CD4-positive, alpha-beta memory T cell (primary cell): ENCODE measurements at regions not wholly inside any gene's neighbourhood (a gene's known extent, or its start where the extent isn't known, plus 50 kb on each side); places are given as distances from the start of the nearest gene placed in this dataset.
"Not testable (repeated sequence)": the region's sequence is repeated elsewhere in the genome, so short reads cannot be mapped to it uniquely, and the experiment has no call there.

Experiments used
- CTCF ChIA-PET: fragments of 350-600 bp; sonication (Branson Sonifier 250); formaldehyde crosslinking; loops from one replicate; lab custom pipeline; 2021; ENCODE audit warnings: inconsistent platforms; ENCODE audit not compliant: partially characterized antibody; lab: Charles Lee
- POLR2A ChIA-PET: fragments of 350-600 bp; sonication (Branson Sonifier 250); formaldehyde crosslinking; loops from one replicate; lab custom pipeline; 2021; ENCODE audit not compliant: partially characterized antibody; lab: Charles Lee
- DNase-seq, 5 donors: peaks; one replicate each; pipeline versions ENCODE4 v3.0.0 to v3.0.0-alpha.2; 2020 to 2022; ENCODE audit warnings: mixed read lengths in 1 of 5
- H3K27ac ChIP-seq: one replicate; pipeline ENCODE4 v1.7.0; 2013; ENCODE audit warnings: low read depth, low read length
- H3K27me3 ChIP-seq: 2 replicates; pipeline ENCODE4 v1.7.0; 2013; ENCODE audit warnings: mild to moderate bottlenecking, low read length, moderate library complexity; ENCODE audit not compliant: insufficient read depth
- H3K36me3 ChIP-seq: 2 replicates; pipeline ENCODE4 v1.7.0; 2013; ENCODE audit warnings: mild to moderate bottlenecking, low read length, moderate library complexity; ENCODE audit not compliant: insufficient read depth
- H3K4me1 ChIP-seq: 2 replicates; pipeline ENCODE4 v1.7.0; 2013; ENCODE audit warnings: mild to moderate bottlenecking, low read length, moderate library complexity; ENCODE audit not compliant: insufficient read depth
- H3K4me3 ChIP-seq, 2 donors: one replicate each; pipeline ENCODE4 v1.7.0; 2013; ENCODE audit warnings: low read length in 2 of 2, mild to moderate bottlenecking in 1 of 2
- H3K9me3 ChIP-seq, 2 donors: one replicate each; pipeline ENCODE4 v1.7.0; 2013; ENCODE audit warnings: low read length in 2 of 2, control low read depth in 1 of 2; ENCODE audit not compliant: control insufficient read depth in 1 of 2
- H3K27ac Mint-ChIP-seq, 7 donors: one replicate each; pipeline ENCODE4 v1.8.0; 2020 to 2021; ENCODE audit warnings: mixed read lengths in 7 of 7, mild to moderate bottlenecking in 6 of 7, inconsistent platforms in 3 of 7, moderate library complexity in 3 of 7
- H3K27me3 Mint-ChIP-seq, 2 donors: one replicate each; pipeline ENCODE4 v1.8.0; 2020 to 2021; ENCODE audit warnings: mixed read lengths in 2 of 2
- H3K36me3 Mint-ChIP-seq, 2 donors: one replicate each; pipeline ENCODE4 v1.8.0; 2020 to 2021; ENCODE audit warnings: mixed read lengths in 2 of 2, inconsistent platforms in 1 of 2, mild to moderate bottlenecking in 1 of 2
- H3K4me1 Mint-ChIP-seq, 4 donors: one replicate each; pipeline ENCODE4 v1.8.0; 2020 to 2021; ENCODE audit warnings: mixed read lengths in 4 of 4, mild to moderate bottlenecking in 1 of 4
- H3K4me3 Mint-ChIP-seq, 8 donors: one replicate each; pipeline ENCODE4 v1.8.0; 2020 to 2021; ENCODE audit warnings: mixed read lengths in 8 of 8, mild to moderate bottlenecking in 7 of 8, moderate library complexity in 6 of 8, inconsistent platforms in 3 of 8
- H3K9me3 Mint-ChIP-seq, 8 donors: one replicate each; pipeline ENCODE4 v1.8.0; 2020 to 2021; ENCODE audit warnings: mixed read lengths in 8 of 8, mild to moderate bottlenecking in 5 of 8, inconsistent platforms in 3 of 8, moderate library complexity in 1 of 8
- intact Hi-C: fragments of 100-400 bp; cut with micrococcal nuclease; formaldehyde crosslinking; loops from one replicate; pipeline ENCODE4 v1.15.1; 2023

DNA sequence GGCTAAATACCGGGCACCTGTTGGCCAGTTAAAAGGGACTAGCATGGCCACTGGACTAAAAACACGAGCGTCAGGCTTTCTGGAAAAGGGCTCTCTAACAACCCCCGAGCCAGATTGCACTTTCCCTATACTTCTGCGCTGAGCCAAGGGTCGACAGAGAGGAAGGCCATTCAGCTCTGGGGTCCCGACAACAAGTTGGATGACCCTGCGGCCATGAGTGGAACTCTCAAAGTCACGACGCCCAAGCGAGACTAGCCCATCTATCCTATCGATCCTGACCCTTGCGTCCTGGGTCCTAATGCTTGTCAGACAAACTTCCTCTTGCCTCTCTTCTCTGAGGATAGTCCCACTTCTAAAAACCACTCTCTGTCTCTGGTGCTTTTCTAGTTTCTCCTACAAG lies 99.9 kb upstream of the PRDX6 start:
- CTCF ChIA-PET: no interaction called here
- H3K27ac ChIP-seq: no peak overlapping the region
- H3K4me3 ChIP-seq: no peak overlapping the region
- no peak overlapping the region for H3K4me3 Mint-ChIP-seq
- no peak for DNase-seq
- H3K9me3 Mint-ChIP-seq: peaks cover 0 to 29% (median 19%) of the 10 kb centered on the region in 8 donors
- H3K36me3 ChIP-seq: no peaks in the 10 kb centered on the region
- intact Hi-C loops: no loop called here
- no peak overlapping the region for H3K27ac Mint-ChIP-seq
- H3K4me1 ChIP-seq: no peaks in the 10 kb centered on the region
- no peaks in the 10 kb centered on the region for H3K27me3 ChIP-seq
- peaks cover 6 to 41% of the 10 kb centered on the region in 2 donors for H3K36me3 Mint-ChIP-seq
- POLR2A ChIA-PET: no interaction called here
- H3K9me3 ChIP-seq: no peaks in the 10 kb centered on the region
- H3K4me1 Mint-ChIP-seq: no peaks in the 10 kb centered on the region
- H3K27me3 Mint-ChIP-seq: no peaks in the 10 kb centered on the region

DNA sequence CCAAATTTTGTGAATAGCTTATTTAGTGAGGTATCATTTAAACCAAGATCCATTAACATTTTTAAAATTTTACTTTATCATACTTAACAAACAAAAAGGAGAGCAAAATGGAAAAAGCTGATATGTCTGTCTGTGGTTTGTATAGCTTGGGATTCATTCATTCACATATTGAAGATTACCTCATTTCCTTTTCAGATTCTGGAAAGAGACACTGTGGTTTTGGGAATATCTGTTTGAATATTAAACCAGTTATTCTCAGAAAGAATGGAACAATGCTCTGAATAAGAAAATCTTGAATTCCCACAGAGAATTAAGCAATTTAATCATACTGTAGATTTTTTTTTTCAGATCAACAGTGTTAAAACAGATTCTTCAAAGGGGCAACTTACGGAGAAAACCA lies 93.8 kb upstream of the PRDX6 start:
- H3K27ac Mint-ChIP-seq: no peak overlapping the region
- Histone ChIP-seq H3K4me1 (no peaks in the 10 kb centered on the region), H3K27me3 (no peaks in the 10 kb centered on the region), H3K36me3 (no peaks in the 10 kb centered on the region), H3K4me3 (no peak overlapping the region), H3K27ac (no peak overlapping the region), H3K9me3 (no peaks in the 10 kb centered on the region)
- no peaks in the 10 kb centered on the region for H3K27me3 Mint-ChIP-seq
- H3K9me3 Mint-ChIP-seq: no peaks in the 10 kb centered on the region
- H3K36me3 Mint-ChIP-seq: peaks cover 14 to 27% of the 10 kb centered on the region in 2 donors
- ChIA-PET CTCF (no interaction called here), POLR2A (no interaction called here)
- H3K4me1 Mint-ChIP-seq: no peaks in the 10 kb centered on the region
- no peak for DNase-seq
- no peak overlapping the region for H3K4me3 Mint-ChIP-seq
- intact Hi-C loops: no loop called here

DNA sequence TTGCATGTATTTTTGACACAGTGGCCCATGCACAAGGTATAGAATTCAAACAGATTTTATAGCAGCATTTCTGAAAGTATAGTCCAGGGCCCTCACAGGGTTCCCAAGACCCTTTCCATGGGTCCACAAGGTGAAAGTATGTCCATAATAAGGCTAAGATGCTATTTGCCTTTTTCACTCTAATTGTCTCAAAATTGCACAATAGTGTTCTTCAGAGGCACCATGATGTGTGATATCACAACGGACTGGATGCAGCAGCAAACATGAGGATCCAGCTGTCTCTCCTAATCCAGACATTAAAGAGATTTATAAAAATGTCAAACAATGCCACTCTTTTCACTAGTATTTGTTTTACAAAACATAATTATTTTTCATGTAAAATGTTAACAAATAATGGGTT lies 88.8 kb upstream of the PRDX6 start:
- CTCF ChIA-PET: no interaction called here
- Mint-ChIP-seq H3K27me3 (no peaks in the 10 kb centered on the region), H3K9me3 (no peaks in the 10 kb centered on the region), H3K4me3 (no peak overlapping the region), H3K36me3 (peaks cover 11 to 23% of the 10 kb centered on the region in 2 donors), H3K27ac (no peak overlapping the region), H3K4me1 (no peaks in the 10 kb centered on the region)
- Histone ChIP-seq H3K27ac (no peak overlapping the region), H3K36me3 (no peaks in the 10 kb centered on the region), H3K4me3 (no peak overlapping the region), H3K9me3 (no peaks in the 10 kb centered on the region), H3K4me1 (no peaks in the 10 kb centered on the region), H3K27me3 (no peaks in the 10 kb centered on the region)
- intact Hi-C loops: no loop called here
- DNase-seq: no peak
- POLR2A ChIA-PET: no interaction called here

DNA sequence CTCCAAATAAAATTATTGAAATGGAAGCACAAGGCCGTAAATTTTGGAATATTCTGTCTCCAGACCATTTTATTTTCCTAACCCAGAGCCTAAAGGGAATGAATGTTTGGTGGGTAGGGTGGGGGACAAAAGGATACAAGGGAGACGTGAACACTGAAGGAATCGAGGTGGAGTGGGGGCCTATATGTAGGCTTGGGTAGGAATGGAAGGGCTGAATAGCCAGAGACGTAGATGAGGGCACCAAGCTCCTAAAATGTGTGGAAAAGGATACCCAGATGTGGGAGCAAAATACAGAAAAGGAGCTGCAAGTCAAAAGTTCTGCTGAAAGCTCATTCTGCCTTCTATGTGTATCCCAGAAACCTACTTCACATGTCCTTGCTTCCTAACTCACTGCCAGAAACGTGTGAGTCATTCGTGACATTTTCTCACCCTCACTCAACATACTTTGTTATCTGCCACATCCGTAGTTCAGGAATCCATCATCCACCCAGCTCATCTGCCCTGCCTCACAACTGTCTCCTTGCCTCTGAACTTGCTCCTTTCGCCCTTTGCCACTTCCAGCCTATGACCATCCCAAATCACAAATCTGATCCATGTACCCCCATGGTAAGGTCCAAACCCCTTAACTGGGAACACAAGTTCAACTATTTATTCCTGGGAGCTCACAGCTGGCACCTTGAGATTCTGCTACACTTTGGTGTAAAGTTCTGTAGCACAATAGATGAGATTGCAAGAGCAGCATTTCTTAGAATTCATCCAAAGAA lies 84.1 kb upstream of the PRDX6 start:
- DNase-seq: no peak
- H3K9me3 ChIP-seq: no peaks in the 10 kb centered on the region
- H3K27ac Mint-ChIP-seq: peak overlapping the region in 3 of 7 donors; percentile 22 to 83 (median 48)
- no peak overlapping the region for H3K27ac ChIP-seq
- H3K4me3 Mint-ChIP-seq: no peak overlapping the region
- no peaks in the 10 kb centered on the region for H3K36me3 ChIP-seq
- H3K9me3 Mint-ChIP-seq: no peaks in the 10 kb centered on the region
- H3K36me3 Mint-ChIP-seq: peaks cover 4 to 22% of the 10 kb centered on the region in 2 donors
- H3K27me3 Mint-ChIP-seq: no peaks in the 10 kb centered on the region
- intact Hi-C loops: no loop called here
- H3K4me1 Mint-ChIP-seq: no peaks in the 10 kb centered on the region
- no peak overlapping the region for H3K4me3 ChIP-seq
- H3K4me1 ChIP-seq: no peaks in the 10 kb centered on the region
- CTCF ChIA-PET: no interaction called here
- no peaks in the 10 kb centered on the region for H3K27me3 ChIP-seq
- POLR2A ChIA-PET: no interaction called here

GRCh38 chr1:173393659-173394000 lies 83.5 kb upstream of the PRDX6 start:
- Histone ChIP-seq H3K4me3 (no peak overlapping the region), H3K9me3 (no peaks in the 10 kb centered on the region), H3K4me1 (no peaks in the 10 kb centered on the region), H3K27me3 (no peaks in the 10 kb centered on the region), H3K27ac (no peak overlapping the region), H3K36me3 (no peaks in the 10 kb centered on the region)
- Mint-ChIP-seq H3K27me3 (no peaks in the 10 kb centered on the region), H3K27ac (peak overlapping the region in 1 of 7 donors; percentile 22), H3K4me3 (no peak overlapping the region), H3K36me3 (peaks cover 4 to 23% of the 10 kb centered on the region in 2 donors), H3K4me1 (no peaks in the 10 kb centered on the region), H3K9me3 (no peaks in the 10 kb centered on the region)
- ChIA-PET POLR2A (no interaction called here), CTCF (no interaction called here)
- no peak for DNase-seq
- intact Hi-C loops: no loop called here

- DNase-seq, H3K27ac ChIP-seq, H3K9me3 ChIP-seq, CTCF ChIA-PET, H3K27me3 ChIP-seq, H3K27me3 Mint-ChIP-seq, H3K4me1 Mint-ChIP-seq, H3K36me3 ChIP-seq, intact Hi-C loops, H3K4me1 ChIP-seq, H3K9me3 Mint-ChIP-seq, H3K4me3 ChIP-seq, H3K4me3 Mint-ChIP-seq: not testable (repeated sequence)
- POLR2A ChIA-PET: interaction anchor here (0.7 kb wide), 1 partner anchor 871 kb away, joined by 3 read pairs; no protein-coding TSS in a partner anchor
- Mint-ChIP-seq H3K27ac (peak overlapping the region in 1 of 7 donors; percentile 64), H3K36me3 (peaks cover 4 to 26% of the 10 kb centered on the region in 2 donors)
Observed at GRCh38 chr1:173394813-173395212, 82.3 kb upstream of the PRDX6 start.

DNA sequence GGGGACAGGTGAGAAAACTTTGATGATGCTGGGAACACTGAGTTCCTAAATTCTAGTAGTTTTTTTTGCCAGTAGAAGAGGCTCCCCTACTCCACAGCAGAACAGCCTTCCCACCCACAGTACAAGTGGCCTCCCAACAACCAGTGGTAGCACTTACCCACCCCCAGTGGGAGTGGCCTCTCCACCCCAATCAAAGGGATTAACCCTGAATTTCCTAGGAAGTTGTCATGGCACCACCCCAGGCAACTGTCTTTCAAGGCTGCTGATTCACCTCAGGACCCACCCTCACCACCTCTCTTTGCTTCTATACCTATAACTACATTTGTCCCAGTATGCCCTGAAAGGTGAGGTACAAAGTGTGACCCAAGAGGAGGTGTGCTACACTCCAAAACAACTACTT lies 81.4 kb upstream of the PRDX6 start:
- intact Hi-C loops: no loop called here
- ChIA-PET POLR2A (interaction anchor here (0.7 kb wide), 1 partner anchor 872 kb away, joined by 3 read pairs; no protein-coding TSS in a partner anchor), CTCF (no interaction called here)
- Histone ChIP-seq H3K9me3 (no peaks in the 10 kb centered on the region), H3K36me3 (no peaks in the 10 kb centered on the region), H3K27me3 (no peaks in the 10 kb centered on the region), H3K27ac (no peak overlapping the region), H3K4me1 (no peaks in the 10 kb centered on the region), H3K4me3 (no peak overlapping the region)
- Mint-ChIP-seq H3K36me3 (peaks cover 8 to 33% of the 10 kb centered on the region in 2 donors), H3K27me3 (no peaks in the 10 kb centered on the region), H3K9me3 (no peaks in the 10 kb centered on the region), H3K27ac (no peak overlapping the region), H3K4me1 (no peaks in the 10 kb centered on the region), H3K4me3 (no peak overlapping the region)
- DNase-seq: no peak
